Neural progenitor cell (in vitro differentiated cells): ENCODE measurements at regions not wholly inside any gene's neighbourhood (a gene's known extent, or its start where the extent isn't known, plus 50 kb on each side); places are given as distances from the start of the nearest gene placed in this dataset.

Experiments
- EZH2 ChIP-seq: fragments of 200-600 bp; sonication (generic); IDR thresholded peaks from 2 replicates; pipeline ENCODE4 v1.6.1; 2017; ENCODE audit warnings: antibody characterized with exemption, mild to moderate bottlenecking, moderate library complexity
- TF ChIP-seq, protein P1 (sequence below): fragments of 200-600 bp; sonication (generic); IDR thresholded peaks from 2 replicates; pipeline ENCODE4 v1.5.1; 2017; ENCODE audit warnings: antibody characterized with exemption, mild to moderate bottlenecking

DNA sequence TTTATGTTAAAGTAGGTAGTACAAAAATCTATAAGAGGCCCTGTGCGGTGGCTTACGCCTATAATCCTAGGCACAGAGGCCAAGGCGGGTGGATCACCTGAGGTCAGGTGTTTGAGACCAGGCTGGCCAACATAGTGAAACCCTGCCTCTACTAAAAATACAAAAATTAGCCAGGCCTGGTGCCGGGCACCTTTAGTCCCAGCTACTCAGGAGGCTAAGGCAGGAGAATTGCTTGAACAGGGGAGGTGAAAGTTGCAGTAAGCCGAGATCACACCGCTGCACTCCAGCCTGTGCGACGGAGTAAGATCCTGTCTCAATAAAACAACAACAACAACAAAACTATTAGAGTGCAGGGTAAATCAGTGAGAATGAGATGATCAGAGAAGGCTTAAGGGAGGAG lies 634.5 kb downstream of the NR2F1-AS1 start:
- TF ChIP-seq, protein P1, sequence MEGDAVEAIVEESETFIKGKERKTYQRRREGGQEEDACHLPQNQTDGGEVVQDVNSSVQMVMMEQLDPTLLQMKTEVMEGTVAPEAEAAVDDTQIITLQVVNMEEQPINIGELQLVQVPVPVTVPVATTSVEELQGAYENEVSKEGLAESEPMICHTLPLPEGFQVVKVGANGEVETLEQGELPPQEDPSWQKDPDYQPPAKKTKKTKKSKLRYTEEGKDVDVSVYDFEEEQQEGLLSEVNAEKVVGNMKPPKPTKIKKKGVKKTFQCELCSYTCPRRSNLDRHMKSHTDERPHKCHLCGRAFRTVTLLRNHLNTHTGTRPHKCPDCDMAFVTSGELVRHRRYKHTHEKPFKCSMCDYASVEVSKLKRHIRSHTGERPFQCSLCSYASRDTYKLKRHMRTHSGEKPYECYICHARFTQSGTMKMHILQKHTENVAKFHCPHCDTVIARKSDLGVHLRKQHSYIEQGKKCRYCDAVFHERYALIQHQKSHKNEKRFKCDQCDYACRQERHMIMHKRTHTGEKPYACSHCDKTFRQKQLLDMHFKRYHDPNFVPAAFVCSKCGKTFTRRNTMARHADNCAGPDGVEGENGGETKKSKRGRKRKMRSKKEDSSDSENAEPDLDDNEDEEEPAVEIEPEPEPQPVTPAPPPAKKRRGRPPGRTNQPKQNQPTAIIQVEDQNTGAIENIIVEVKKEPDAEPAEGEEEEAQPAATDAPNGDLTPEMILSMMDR, result no peak
- no peak for TF ChIP-seq EZH2
